ENCODE measurements at regions not wholly inside any gene's neighbourhood (a gene's known extent, or its start where the extent isn't known, plus 50 kb on each side); places are given as distances from the start of the nearest gene placed in this dataset.

GRCh38 chr7:25536851-25537250 lies 308.6 kb upstream of the NPVF start:
- no peak for TF ChIP-seq CTCF (conservative IDR thresholded peaks at IDR 0.05; ENCODE audit: control insufficient read depth, insufficient read depth, low read depth, low read length)
- DNase-seq (ENCODE audit: low read depth) = no peak
- H3K4me3 ChIP-seq (ENCODE audit: control insufficient read depth, low read depth, low read length) = no peak overlapping the region

GRCh38 chr7:25537662-25538375 lies 309.5 kb upstream of the NPVF start:
- H3K4me3 ChIP-seq (ENCODE audit: control insufficient read depth, low read depth, low read length) = no peak overlapping the region
- no peak for TF ChIP-seq CTCF (conservative IDR thresholded peaks at IDR 0.05; ENCODE audit: control insufficient read depth, insufficient read depth, low read depth, low read length)
- DNase-seq (ENCODE audit: low read depth) = peak; percentile 7

- no peak for TF ChIP-seq CTCF (conservative IDR thresholded peaks at IDR 0.05; ENCODE audit: control insufficient read depth, insufficient read depth, low read depth, low read length)
- no peak for DNase-seq (ENCODE audit: low read depth)
These were observed 313.0 kb upstream of the NPVF start for GRCh38 chr7:25541094-25541821.

GRCh38 chr7:25541877-25542276 lies 313.6 kb upstream of the NPVF start:
- DNase-seq (ENCODE audit: low read depth) = no peak
- no peak overlapping the region for H3K4me3 ChIP-seq (ENCODE audit: control insufficient read depth, low read depth, low read length)
- TF ChIP-seq CTCF (conservative IDR thresholded peaks at IDR 0.05; ENCODE audit: control insufficient read depth, insufficient read depth, low read depth, low read length) = no peak

More at GRCh38 chr7:25541094-25541821, 313.0 kb upstream of the NPVF start:
- no peak overlapping the region for H3K4me3 ChIP-seq (ENCODE audit: control insufficient read depth, low read depth, low read length)

- TF ChIP-seq CTCF (conservative IDR thresholded peaks at IDR 0.05; ENCODE audit: control insufficient read depth, insufficient read depth, low read depth, low read length) = no peak
These were observed 314.9 kb upstream of the NPVF start for GRCh38 chr7:25543210-25543609.

GRCh38 chr7:25543798-25544197 lies 315.5 kb upstream of the NPVF start:
- TF ChIP-seq CTCF (conservative IDR thresholded peaks at IDR 0.05; ENCODE audit: control insufficient read depth, insufficient read depth, low read depth, low read length) = no peak
- H3K4me3 ChIP-seq (ENCODE audit: control insufficient read depth, low read depth, low read length) = no peak overlapping the region
- no peak for DNase-seq (ENCODE audit: low read depth)

More at GRCh38 chr7:25543210-25543609, 314.9 kb upstream of the NPVF start:
- H3K4me3 ChIP-seq (ENCODE audit: control insufficient read depth, low read depth, low read length) = no peak overlapping the region
- DNase-seq (ENCODE audit: low read depth) = no peak
